AG09309 (cell line): ENCODE measurements at regions not wholly inside any gene's neighbourhood (a gene's known extent, or its start where the extent isn't known, plus 50 kb on each side); places are given as distances from the start of the nearest gene placed in this dataset.

ENCODE experiments used
- DNase-seq: peaks from one replicate; pipeline ENCODE4 v3.0.0-alpha.2; 2010; ENCODE audit warnings: low read depth
- H3K4me3 ChIP-seq: 2 replicates; pipeline ENCODE4 v1.5.1; 2011; ENCODE audit warnings: mild to moderate bottlenecking, low read depth, low read length, moderate library complexity; ENCODE audit not compliant: control insufficient read depth
- TF ChIP-seq, protein P1 (sequence below): IDR thresholded peaks from 2 replicates; pipeline ENCODE4 v1.5.1; 2011; ENCODE audit warnings: mild to moderate bottlenecking, low read depth, low read length, inconsistent platforms; ENCODE audit not compliant: insufficient read depth, control insufficient read depth; ENCODE audit errors: missing control alignments

DNA sequence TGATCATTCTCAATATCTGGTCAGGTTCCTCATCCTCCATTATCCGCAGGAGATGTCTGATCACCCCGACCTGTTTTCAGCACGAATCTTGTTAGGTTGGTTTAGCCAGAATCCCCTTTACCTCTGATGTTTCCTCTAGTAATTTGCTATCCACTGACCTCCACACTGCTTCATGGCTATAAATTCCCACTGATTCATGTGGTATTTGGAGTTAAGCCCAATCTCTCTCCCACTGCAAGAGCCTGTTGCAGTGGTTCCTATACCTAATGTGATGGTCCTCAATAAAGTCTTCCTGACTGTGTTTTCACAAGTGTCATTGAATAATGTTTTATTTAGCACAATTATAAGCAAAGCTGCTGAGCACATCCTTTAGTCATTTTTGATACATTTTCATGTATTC, 124.8 kb upstream of the CNTN3 start:
- H3K4me3 ChIP-seq = no peak overlapping the region
- no peak for DNase-seq
- TF ChIP-seq, protein P1, sequence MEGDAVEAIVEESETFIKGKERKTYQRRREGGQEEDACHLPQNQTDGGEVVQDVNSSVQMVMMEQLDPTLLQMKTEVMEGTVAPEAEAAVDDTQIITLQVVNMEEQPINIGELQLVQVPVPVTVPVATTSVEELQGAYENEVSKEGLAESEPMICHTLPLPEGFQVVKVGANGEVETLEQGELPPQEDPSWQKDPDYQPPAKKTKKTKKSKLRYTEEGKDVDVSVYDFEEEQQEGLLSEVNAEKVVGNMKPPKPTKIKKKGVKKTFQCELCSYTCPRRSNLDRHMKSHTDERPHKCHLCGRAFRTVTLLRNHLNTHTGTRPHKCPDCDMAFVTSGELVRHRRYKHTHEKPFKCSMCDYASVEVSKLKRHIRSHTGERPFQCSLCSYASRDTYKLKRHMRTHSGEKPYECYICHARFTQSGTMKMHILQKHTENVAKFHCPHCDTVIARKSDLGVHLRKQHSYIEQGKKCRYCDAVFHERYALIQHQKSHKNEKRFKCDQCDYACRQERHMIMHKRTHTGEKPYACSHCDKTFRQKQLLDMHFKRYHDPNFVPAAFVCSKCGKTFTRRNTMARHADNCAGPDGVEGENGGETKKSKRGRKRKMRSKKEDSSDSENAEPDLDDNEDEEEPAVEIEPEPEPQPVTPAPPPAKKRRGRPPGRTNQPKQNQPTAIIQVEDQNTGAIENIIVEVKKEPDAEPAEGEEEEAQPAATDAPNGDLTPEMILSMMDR = no peak

DNA sequence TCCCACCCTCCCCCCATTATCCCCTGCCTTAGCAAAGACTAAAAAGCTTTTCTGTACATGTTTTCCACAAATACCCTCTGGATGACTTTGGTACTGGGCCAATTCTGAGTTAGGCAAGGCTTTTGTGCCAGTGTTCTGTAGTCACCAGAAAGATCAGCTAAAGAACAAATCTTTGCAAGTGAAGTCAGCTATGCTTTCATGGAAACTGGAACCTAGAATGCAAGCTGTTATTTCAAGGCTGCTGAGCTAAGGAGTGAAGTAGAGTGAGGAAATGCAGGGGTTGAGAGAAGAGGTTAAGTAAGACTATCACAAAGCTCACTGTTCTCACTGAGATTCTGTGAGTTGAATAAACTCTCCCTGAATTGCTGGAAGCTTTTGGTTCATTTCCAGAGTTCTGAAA, 107.8 kb upstream of the CNTN3 start:
- DNase-seq = no peak
- TF ChIP-seq, protein P1 = no peak
- H3K4me3 ChIP-seq = no peak overlapping the region

DNA sequence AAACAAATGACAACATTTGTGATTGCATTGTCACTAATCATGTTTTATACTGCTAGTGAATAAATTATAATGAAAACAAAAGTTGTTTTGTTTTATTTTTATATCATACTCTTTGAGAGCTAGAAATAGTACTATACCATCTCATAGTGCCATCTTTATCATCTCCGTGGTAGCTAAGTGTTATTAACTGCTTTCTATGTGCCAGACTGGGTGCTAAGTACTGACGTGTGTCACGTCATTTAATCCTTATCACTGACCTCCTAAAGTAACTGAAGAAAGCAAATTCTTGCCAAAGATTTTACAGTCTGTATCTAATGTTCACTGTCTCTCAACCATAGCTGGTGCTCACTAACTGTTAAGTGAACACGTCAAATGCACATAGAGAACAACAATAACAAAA, 99.5 kb upstream of the CNTN3 start:
- no peak overlapping the region for H3K4me3 ChIP-seq
- no peak for DNase-seq
- TF ChIP-seq, protein P1 = no peak

DNA sequence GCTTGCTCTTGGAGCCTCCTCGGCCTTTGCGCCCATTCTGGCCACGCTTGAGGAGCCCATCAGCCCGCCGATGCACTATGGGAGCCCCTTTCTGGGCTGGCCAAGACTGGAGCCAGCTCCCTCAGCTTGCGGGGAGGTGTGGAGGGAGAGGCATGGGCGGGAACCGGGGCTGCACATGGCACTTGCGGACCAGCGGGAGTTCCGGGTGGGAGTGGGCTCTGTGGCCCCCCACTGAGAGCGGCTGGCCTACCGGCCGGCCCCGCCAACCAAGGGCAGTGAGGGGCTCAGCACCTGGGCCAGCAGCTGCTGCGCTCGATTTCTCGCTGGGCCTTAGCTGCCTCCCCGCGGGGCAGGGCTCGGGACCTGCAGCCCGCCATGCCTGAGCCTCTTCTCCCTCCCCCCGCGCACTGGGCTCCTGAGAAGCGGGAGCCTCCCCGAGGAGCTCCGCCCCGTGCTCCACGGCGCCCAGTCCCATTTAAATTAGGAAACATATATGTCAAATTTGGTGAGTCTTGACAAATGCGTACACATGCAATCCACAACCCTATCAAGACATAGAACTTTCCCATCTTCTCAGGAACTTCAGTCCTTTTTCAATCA, 97.6 kb upstream of the CNTN3 start:
- H3K4me3 ChIP-seq = no peak overlapping the region
- TF ChIP-seq, protein P1 = no peak
- no peak for DNase-seq

DNA sequence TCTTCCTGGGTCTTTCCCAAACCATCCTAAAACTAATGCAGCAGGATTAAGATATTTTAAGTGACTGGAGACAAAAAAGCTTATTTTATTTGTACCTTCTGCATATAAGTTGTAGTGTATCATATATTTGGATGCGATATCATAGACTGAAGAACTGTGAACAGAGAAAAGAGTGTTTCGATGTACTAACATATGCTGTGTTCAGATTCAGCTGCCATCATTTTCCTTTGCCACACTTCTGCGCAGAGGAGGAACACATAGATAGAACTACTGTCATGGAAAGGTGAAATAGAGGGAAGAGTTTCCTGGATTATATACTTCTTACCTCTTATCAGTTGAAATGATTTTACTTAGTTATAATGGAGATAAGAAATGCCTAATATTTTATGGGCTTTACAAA, 95.5 kb upstream of the CNTN3 start:
- TF ChIP-seq, protein P1 = no peak
- H3K4me3 ChIP-seq = no peak overlapping the region
- DNase-seq = no peak

DNA sequence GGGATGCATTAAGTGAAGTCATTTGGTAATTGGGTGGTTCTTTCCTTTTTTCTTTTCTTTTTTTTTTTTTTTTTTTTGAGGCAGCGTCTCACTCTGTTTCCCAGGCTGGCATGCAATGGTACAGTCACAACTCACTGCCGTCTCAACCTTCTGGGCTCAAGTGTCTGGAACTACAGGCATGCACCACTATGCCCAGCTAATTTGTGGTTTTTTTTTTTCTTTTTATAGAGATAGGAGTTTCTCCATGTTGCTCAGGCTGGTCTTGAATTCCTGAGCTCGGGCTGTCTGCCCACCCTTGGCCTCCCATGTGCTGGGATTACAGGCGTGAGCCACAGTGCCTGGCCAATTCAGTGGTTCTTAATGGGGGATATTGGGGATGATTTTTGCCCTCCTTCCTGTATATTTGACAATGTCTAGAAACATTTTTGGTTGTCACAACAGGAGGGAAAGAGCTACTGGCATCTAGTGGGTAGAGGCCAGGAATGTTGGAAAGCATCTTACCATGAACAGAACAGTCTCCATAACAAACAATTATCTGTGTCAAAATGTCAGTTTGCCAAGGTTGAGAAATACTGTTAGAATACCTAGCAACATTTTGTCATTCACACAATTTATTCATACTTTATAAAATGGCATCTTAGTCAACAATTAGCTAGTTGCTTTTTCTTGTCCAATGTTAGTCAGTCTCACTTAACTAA, 79.4 kb upstream of the CNTN3 start:
- H3K4me3 ChIP-seq = no peak overlapping the region
- TF ChIP-seq, protein P1 = no peak
- no peak for DNase-seq
